Suprapubic skin (tissue), 3 donors: ENCODE measurements at regions not wholly inside any gene's neighbourhood (a gene's known extent, or its start where the extent isn't known, plus 50 kb on each side); places are given as distances from the start of the nearest gene placed in this dataset.

Source experiments
- POLR2A ChIP-seq, 2 donors: fragments of 450-650 bp; IDR thresholded peaks; one replicate each; pipeline ENCODE4 v1.6.1; 2017; ENCODE audit warnings: antibody characterized with exemption in 2 of 2, mild to moderate bottlenecking in 2 of 2, moderate library complexity in 2 of 2
- TF ChIP-seq, protein P1 (sequence below), 2 donors: fragments of 200-600 bp in 1 of 2; fragments of 450-650 bp in 1 of 2; sonication (generic) in 1 of 2; IDR thresholded peaks; one replicate each; pipeline ENCODE4 v1.5.1; 2016 to 2019; ENCODE audit warnings: antibody characterized with exemption in 2 of 2, mild to moderate bottlenecking in 1 of 2, moderate library complexity in 1 of 2

DNA sequence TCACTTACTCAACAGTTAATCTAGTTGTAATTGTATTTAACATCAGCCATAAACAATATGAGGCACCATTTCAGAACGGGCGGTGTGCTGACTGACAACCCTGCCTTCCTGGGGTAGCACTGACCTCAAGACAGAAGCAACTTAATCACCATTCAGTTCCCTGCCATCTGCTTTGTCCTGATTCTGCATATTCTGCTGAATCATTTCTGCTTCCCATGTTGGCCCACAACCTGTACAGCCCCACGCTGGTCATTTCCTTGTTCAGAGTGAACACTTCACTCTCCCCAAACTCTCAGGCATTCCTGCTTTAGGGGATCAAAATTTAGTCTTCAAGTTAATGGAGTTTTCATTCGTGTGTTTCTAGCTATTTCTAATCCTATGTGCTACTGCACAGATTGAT lies 132.3 kb upstream of the ZBED5 start:
- no peak for TF ChIP-seq POLR2A (IDR thresholded peaks at IDR 0.05)
- TF ChIP-seq, protein P1, sequence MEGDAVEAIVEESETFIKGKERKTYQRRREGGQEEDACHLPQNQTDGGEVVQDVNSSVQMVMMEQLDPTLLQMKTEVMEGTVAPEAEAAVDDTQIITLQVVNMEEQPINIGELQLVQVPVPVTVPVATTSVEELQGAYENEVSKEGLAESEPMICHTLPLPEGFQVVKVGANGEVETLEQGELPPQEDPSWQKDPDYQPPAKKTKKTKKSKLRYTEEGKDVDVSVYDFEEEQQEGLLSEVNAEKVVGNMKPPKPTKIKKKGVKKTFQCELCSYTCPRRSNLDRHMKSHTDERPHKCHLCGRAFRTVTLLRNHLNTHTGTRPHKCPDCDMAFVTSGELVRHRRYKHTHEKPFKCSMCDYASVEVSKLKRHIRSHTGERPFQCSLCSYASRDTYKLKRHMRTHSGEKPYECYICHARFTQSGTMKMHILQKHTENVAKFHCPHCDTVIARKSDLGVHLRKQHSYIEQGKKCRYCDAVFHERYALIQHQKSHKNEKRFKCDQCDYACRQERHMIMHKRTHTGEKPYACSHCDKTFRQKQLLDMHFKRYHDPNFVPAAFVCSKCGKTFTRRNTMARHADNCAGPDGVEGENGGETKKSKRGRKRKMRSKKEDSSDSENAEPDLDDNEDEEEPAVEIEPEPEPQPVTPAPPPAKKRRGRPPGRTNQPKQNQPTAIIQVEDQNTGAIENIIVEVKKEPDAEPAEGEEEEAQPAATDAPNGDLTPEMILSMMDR (IDR thresholded peaks at IDR 0.05): no peak
